WTC11 (cell line): ENCODE measurements at regions not wholly inside any gene's neighbourhood (a gene's known extent, or its start where the extent isn't known, plus 50 kb on each side); places are given as distances from the start of the nearest gene placed in this dataset.

ENCODE experiments used
- ATF3 ChIP-seq: sonication (generic); formaldehyde crosslinking; conservative IDR thresholded peaks from 2 replicates; pipeline ENCODE4 v1.8.1; 2022; ENCODE audit warnings: mild to moderate bottlenecking, missing genetic modification reagents
- CTCF ChIP-seq: fragments of 200-600 bp; IDR thresholded peaks from 2 replicates; pipeline ENCODE4 v1.8.0; 2022; ENCODE audit warnings: antibody characterized with exemption
- PRDM15 ChIP-seq: sonication (generic); formaldehyde crosslinking; IDR thresholded peaks from 2 replicates; pipeline ENCODE4 v1.8.0; 2022; ENCODE audit warnings: missing genetic modification reagents
- RELA ChIP-seq: sonication (generic); formaldehyde crosslinking; IDR thresholded peaks from 2 replicates; pipeline ENCODE4 v1.8.1; 2022; ENCODE audit warnings: missing genetic modification reagents, mild to moderate bottlenecking, borderline replicate concordance
- ZBTB21 ChIP-seq: sonication (generic); formaldehyde crosslinking; IDR thresholded peaks from 2 replicates; pipeline ENCODE4 v1.8.1; 2023; ENCODE audit warnings: mild to moderate bottlenecking, missing genetic modification reagents, borderline replicate concordance
- ZBTB43 ChIP-seq: sonication (generic); formaldehyde crosslinking; IDR thresholded peaks from 2 replicates; pipeline ENCODE4 v1.8.1; 2023; ENCODE audit warnings: mild to moderate bottlenecking, missing genetic modification reagents

- no peak for TF ChIP-seq CTCF
- TF ChIP-seq ATF3, result no peak
- TF ChIP-seq PRDM15 (CRISPR knock-in tag), result no peak
- no peak for TF ChIP-seq RELA (CRISPR knock-in tag)
- no peak for TF ChIP-seq ZBTB43 (CRISPR knock-in tag)
- TF ChIP-seq ZBTB21 (CRISPR knock-in tag), result no peak
Observed at GRCh38 chr11:109303342-109303741, 118.6 kb upstream of the C11orf87 start.
